WTC11 (cell line): ENCODE measurements at regions not wholly inside any gene's neighbourhood (a gene's known extent, or its start where the extent isn't known, plus 50 kb on each side); places are given as distances from the start of the nearest gene placed in this dataset.

Experiments
- CREM ChIP-seq: sonication (generic); formaldehyde crosslinking; IDR thresholded peaks from 2 replicates; pipeline ENCODE4 v1.8.1; 2022; ENCODE audit warnings: mild to moderate bottlenecking, missing genetic modification reagents, moderate library complexity
- CTCF ChIP-seq: fragments of 200-600 bp; IDR thresholded peaks from 2 replicates; pipeline ENCODE4 v1.8.0; 2022; ENCODE audit warnings: antibody characterized with exemption
- IRF2 ChIP-seq: sonication (generic); formaldehyde crosslinking; IDR thresholded peaks from 2 replicates; pipeline ENCODE4 v1.8.0; 2022; ENCODE audit warnings: low read depth, missing genetic modification reagents, borderline replicate concordance
- RELA ChIP-seq: sonication (generic); formaldehyde crosslinking; IDR thresholded peaks from 2 replicates; pipeline ENCODE4 v1.8.1; 2022; ENCODE audit warnings: missing genetic modification reagents, mild to moderate bottlenecking, borderline replicate concordance
- USF2 ChIP-seq: sonication (generic); formaldehyde crosslinking; IDR thresholded peaks from 2 replicates; pipeline ENCODE4 v1.8.1; 2023; ENCODE audit warnings: mild to moderate bottlenecking, missing genetic modification reagents, moderate library complexity
- ZNF121 ChIP-seq: sonication (generic); formaldehyde crosslinking; IDR thresholded peaks from 2 replicates; pipeline ENCODE4 v1.8.0; 2023; ENCODE audit warnings: missing genetic modification reagents
- ZNF671 ChIP-seq: fragments of 250-450 bp; sonication (Bioruptor Pico); IDR thresholded peaks from 2 replicates; pipeline ENCODE4 v1.8.0; 2021; ENCODE audit warnings: mild to moderate bottlenecking
- TF ChIP-seq, protein P1 (sequence below): sonication (generic); formaldehyde crosslinking; IDR thresholded peaks from 2 replicates; pipeline ENCODE4 v1.8.0; 2023; ENCODE audit warnings: mild to moderate bottlenecking, missing genetic modification reagents
- TF ChIP-seq, protein P2 (sequence below): fragments of 250-450 bp; sonication (Bioruptor Pico); IDR thresholded peaks from 2 replicates; pipeline ENCODE4 v1.9.0; 2021; ENCODE audit warnings: mild to moderate bottlenecking, borderline replicate concordance
- TF ChIP-seq, protein P3 (sequence below): sonication (generic); formaldehyde crosslinking; IDR thresholded peaks from 2 replicates; pipeline ENCODE4 v1.8.0; 2022; ENCODE audit warnings: mild to moderate bottlenecking, missing genetic modification reagents

DNA sequence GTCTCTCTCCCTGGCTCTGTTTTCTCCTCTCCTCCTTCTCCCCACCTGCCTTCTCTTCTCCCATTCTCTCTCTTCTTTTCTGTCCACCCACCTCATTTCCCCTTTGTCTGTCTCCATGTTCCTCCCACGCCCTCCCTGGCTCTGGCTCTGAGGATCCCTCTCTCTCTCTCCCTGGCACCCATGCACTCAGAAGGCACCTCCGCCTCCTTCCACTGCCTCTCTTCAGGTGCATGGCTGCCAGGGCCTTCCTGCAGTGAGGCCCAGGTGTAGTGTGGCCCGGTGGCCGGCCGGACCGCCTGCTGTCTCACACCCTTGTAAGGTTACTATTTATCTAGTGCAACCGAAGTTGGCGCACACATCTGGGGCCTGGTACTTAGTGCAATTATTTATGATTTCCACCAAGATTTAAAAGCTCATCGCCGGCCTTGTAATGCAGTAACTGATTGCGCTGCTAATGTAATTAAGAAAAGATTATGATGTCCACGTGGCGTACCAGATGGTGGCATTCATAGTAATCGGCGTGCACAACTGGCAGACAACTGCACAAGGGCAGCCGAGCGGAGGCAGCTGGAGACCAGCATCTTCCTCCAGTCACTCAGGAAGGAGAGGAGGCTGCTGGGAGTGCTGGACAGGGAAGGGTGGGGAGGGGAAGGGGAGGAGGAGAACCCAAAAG is 50.4 kb upstream of the MVB12B start:
- TF ChIP-seq CTCF (no peak), RELA (CRISPR knock-in tag) (no peak), CREM (CRISPR knock-in tag) (no peak), USF2 (CRISPR knock-in tag) (no peak), IRF2 (CRISPR knock-in tag) (no peak), ZNF121 (no peak), ZNF671 (CRISPR knock-in tag) (no peak)
- TF ChIP-seq, protein P1, sequence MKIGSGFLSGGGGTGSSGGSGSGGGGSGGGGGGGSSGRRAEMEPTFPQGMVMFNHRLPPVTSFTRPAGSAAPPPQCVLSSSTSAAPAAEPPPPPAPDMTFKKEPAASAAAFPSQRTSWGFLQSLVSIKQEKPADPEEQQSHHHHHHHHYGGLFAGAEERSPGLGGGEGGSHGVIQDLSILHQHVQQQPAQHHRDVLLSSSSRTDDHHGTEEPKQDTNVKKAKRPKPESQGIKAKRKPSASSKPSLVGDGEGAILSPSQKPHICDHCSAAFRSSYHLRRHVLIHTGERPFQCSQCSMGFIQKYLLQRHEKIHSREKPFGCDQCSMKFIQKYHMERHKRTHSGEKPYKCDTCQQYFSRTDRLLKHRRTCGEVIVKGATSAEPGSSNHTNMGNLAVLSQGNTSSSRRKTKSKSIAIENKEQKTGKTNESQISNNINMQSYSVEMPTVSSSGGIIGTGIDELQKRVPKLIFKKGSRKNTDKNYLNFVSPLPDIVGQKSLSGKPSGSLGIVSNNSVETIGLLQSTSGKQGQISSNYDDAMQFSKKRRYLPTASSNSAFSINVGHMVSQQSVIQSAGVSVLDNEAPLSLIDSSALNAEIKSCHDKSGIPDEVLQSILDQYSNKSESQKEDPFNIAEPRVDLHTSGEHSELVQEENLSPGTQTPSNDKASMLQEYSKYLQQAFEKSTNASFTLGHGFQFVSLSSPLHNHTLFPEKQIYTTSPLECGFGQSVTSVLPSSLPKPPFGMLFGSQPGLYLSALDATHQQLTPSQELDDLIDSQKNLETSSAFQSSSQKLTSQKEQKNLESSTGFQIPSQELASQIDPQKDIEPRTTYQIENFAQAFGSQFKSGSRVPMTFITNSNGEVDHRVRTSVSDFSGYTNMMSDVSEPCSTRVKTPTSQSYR (CRISPR knock-in tag): no peak
- TF ChIP-seq, protein P2, sequence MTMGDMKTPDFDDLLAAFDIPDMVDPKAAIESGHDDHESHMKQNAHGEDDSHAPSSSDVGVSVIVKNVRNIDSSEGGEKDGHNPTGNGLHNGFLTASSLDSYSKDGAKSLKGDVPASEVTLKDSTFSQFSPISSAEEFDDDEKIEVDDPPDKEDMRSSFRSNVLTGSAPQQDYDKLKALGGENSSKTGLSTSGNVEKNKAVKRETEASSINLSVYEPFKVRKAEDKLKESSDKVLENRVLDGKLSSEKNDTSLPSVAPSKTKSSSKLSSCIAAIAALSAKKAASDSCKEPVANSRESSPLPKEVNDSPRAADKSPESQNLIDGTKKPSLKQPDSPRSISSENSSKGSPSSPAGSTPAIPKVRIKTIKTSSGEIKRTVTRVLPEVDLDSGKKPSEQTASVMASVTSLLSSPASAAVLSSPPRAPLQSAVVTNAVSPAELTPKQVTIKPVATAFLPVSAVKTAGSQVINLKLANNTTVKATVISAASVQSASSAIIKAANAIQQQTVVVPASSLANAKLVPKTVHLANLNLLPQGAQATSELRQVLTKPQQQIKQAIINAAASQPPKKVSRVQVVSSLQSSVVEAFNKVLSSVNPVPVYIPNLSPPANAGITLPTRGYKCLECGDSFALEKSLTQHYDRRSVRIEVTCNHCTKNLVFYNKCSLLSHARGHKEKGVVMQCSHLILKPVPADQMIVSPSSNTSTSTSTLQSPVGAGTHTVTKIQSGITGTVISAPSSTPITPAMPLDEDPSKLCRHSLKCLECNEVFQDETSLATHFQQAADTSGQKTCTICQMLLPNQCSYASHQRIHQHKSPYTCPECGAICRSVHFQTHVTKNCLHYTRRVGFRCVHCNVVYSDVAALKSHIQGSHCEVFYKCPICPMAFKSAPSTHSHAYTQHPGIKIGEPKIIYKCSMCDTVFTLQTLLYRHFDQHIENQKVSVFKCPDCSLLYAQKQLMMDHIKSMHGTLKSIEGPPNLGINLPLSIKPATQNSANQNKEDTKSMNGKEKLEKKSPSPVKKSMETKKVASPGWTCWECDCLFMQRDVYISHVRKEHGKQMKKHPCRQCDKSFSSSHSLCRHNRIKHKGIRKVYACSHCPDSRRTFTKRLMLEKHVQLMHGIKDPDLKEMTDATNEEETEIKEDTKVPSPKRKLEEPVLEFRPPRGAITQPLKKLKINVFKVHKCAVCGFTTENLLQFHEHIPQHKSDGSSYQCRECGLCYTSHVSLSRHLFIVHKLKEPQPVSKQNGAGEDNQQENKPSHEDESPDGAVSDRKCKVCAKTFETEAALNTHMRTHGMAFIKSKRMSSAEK: no peak
- TF ChIP-seq, protein P3, sequence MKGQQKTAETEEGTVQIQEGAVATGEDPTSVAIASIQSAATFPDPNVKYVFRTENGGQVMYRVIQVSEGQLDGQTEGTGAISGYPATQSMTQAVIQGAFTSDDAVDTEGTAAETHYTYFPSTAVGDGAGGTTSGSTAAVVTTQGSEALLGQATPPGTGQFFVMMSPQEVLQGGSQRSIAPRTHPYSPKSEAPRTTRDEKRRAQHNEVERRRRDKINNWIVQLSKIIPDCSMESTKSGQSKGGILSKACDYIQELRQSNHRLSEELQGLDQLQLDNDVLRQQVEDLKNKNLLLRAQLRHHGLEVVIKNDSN (CRISPR knock-in tag): no peak
